Small intestine (tissue), 7 donors: ENCODE measurements at regions not wholly inside any gene's neighbourhood (a gene's known extent, or its start where the extent isn't known, plus 50 kb on each side); places are given as distances from the start of the nearest gene placed in this dataset.

Experiments
- DNase-seq, 2 donors: peaks; one replicate each; pipeline versions ENCODE4 v3.0.0 to v3.0.0-alpha.2; 2013
- FAIRE-seq: peaks from 2 replicates; lab custom pipeline; 2012; peaks lifted over from hg19 to GRCh38; lab: Jason Lieb, UNC
- H3K27ac ChIP-seq, 3 donors: one replicate each; pipeline ENCODE4 v1.5.1; 2013; ENCODE audit warnings: low read length in 2 of 3, mild to moderate bottlenecking in 2 of 3, control low read depth in 1 of 3, inconsistent platforms in 1 of 3, low read depth in 1 of 3, moderate library complexity in 1 of 3
- H3K27me3 ChIP-seq, 3 donors: one replicate each; pipeline ENCODE4 v1.6.1; 2013; ENCODE audit warnings: low read length in 3 of 3, inconsistent platforms in 1 of 3; ENCODE audit not compliant: control insufficient read depth in 3 of 3, insufficient read depth in 3 of 3
- H3K36me3 ChIP-seq, 3 donors: one replicate each; pipeline ENCODE4 v1.6.1; 2013; ENCODE audit warnings: low read length in 3 of 3, inconsistent platforms in 1 of 3, low read depth in 1 of 3, mild to moderate bottlenecking in 1 of 3, moderate library complexity in 1 of 3; ENCODE audit not compliant: control insufficient read depth in 3 of 3, insufficient read depth in 2 of 3
- H3K4me1 ChIP-seq, 3 donors: one replicate each; pipeline ENCODE4 v1.6.1; 2013; ENCODE audit warnings: low read length in 2 of 3, inconsistent platforms in 1 of 3, low read depth in 1 of 3, mild to moderate bottlenecking in 1 of 3, moderate library complexity in 1 of 3; ENCODE audit not compliant: control insufficient read depth in 3 of 3, insufficient read depth in 2 of 3
- H3K4me3 ChIP-seq, 3 donors: one replicate each; pipeline ENCODE4 v1.5.1; 2013; ENCODE audit warnings: low read length in 3 of 3, control low read depth in 1 of 3, inconsistent platforms in 1 of 3, low read depth in 1 of 3, mild to moderate bottlenecking in 1 of 3, moderate library complexity in 1 of 3
- H3K9me3 ChIP-seq, 2 donors: one replicate each; pipeline ENCODE4 v1.6.1; 2013; ENCODE audit warnings: low read depth in 1 of 2, low read length in 1 of 2; ENCODE audit not compliant: control insufficient read depth in 2 of 2, insufficient read depth in 1 of 2
- WGBS, 3 donors: extraction: QIAGEN DNeasy Blood & Tissue Kit; methylation state at CpG; one replicate each; pipeline ENCODE4 v1.1.7; 2013; 5-methylcytosine and 5-hydroxymethylcytosine counted together
- donor health status: healthy with polysubstance abuse.
- donor health status: control.
- donor health status: control.
- donor health status: Bipolar disorder and iron deficiency.
- donor health status: healthy.

DNA sequence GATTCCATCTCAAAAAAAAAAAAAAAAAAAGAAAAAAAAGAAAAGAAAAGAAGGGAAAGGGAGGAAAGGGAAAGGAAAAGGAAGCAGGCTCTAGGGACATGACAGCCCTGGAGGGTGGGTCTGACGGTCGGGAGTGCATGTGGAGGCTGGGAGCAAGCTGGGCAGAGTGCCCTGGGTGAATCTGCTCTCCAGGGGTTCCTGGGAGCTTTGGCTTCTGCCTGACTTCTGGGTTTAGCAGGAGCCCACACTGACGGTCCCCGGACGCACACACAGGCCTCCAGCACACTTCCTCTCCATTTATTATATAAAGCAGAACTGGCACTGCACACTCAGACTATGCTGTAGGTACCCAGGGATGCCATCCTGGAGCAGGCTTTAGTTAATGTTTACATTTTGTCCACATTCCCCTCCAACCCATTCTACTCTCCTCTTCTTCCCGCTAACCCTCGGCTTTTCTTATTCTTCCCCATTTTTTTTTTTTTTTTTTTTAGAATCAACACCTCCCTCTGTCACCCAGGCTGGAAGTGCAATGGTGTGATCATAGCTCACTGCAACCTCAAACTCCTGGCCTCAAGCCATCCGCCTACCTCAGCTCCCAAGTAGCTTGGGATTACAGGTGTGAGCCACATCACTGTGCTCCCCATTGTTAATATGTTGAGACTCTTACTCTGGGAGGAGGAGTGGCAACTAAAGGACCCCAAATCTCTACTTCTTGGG is 151.1 kb upstream of the SLC1A4 start:
- H3K9me3 ChIP-seq = no peaks in the 10 kb centered on the region
- no peak overlapping the region for H3K4me3 ChIP-seq
- peaks cover 0 to 9% (median 0%) of the 10 kb centered on the region in 3 donors for H3K27me3 ChIP-seq
- no peaks in the 10 kb centered on the region for H3K36me3 ChIP-seq
- DNase-seq = no peak
- 76 to 85% (median 83%) methylated on average over 8 of the region's 8 CpGs for WGBS, 3 donors
- no peaks in the 10 kb centered on the region for H3K4me1 ChIP-seq
- H3K27ac ChIP-seq = no peak overlapping the region
- no peak for FAIRE-seq

DNA sequence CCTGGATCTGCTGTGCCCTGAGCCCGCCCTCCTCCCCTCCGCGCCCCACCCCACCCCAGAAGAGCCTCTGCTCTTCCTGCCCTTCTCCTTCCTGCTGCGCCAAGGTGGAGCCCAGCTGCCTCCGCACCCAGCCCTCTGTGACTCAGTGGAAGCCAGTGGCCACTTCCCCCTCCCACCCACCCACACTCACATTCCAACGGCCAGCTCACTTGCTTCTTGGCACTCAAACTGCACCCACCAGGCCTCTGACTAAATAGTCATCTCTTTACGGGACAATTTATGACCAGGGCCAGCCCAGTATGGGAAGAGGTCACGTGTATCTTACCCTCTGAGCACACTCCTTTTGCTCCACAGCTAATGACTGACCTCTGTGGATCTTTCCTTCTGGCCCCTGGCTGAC is 150.4 kb upstream of the SLC1A4 start:
- no peaks in the 10 kb centered on the region for H3K9me3 ChIP-seq
- no peak overlapping the region for H3K4me3 ChIP-seq
- FAIRE-seq (no peak), DNase-seq (no peak)
- peaks cover 0 to 5% (median 0%) of the 10 kb centered on the region in 3 donors for H3K27me3 ChIP-seq
- no peaks in the 10 kb centered on the region for H3K4me1 ChIP-seq
- H3K36me3 ChIP-seq = no peaks in the 10 kb centered on the region
- 46 to 68% (median 60%) methylated on average over 8 of the region's 8 CpGs for WGBS, 3 donors
- no peak overlapping the region for H3K27ac ChIP-seq

DNA sequence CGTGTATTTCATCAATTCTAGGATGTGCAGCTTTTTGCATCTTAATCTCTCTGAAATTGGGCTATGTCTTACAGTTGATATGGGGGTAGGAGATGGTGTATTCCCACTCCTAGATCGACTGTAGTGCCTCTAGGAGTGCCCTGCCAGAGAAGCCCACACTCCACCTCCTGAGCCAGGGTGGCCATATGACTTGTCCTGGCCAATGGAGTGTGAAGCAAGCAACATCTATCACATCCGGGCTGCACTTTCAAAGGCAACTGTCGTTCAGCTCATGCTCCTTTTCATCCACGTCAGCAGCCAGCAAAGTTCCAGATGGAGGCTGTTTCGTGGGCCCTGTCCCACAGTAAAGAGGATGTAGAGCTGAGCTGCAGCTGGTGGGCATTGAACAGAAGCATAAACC is 149.4 kb upstream of the SLC1A4 start:
- H3K9me3 ChIP-seq = no peaks in the 10 kb centered on the region
- WGBS, 3 donors = 66 to 83% (median 73%) methylated on average over 6 of the region's 6 CpGs
- FAIRE-seq (no peak), DNase-seq (no peak)
- H3K4me1 ChIP-seq = no peaks in the 10 kb centered on the region
- H3K27ac ChIP-seq = no peak overlapping the region
- no peak overlapping the region for H3K4me3 ChIP-seq
- peaks cover 0 to 5% (median 0%) of the 10 kb centered on the region in 3 donors for H3K27me3 ChIP-seq
- H3K36me3 ChIP-seq = no peaks in the 10 kb centered on the region

DNA sequence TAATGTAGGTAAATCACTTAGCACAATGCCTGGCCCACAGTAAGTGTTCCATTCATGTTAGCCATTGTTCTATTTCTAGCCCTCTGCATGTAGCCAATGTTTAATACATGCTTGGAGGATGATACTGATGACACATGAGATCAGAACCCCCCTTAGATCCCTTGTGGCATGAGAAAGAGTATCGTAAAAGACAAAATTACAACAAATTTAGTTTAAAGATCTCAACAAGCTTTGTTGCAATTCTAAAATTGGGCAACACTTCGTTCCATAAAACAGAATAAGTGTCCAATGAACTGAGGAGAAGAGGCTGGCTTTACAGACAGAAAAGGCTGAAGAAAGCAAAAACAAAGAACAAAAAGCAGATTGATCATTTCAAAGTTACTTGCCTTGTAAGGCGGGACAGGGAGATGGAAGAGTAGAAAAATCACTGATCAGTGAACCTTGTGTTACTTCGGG is 148.7 kb upstream of the SLC1A4 start:
- Histone ChIP-seq H3K36me3 (no peaks in the 10 kb centered on the region), H3K9me3 (no peaks in the 10 kb centered on the region), H3K27me3 (peaks cover 0 to 5% (median 0%) of the 10 kb centered on the region in 3 donors), H3K4me3 (no peak overlapping the region), H3K4me1 (no peaks in the 10 kb centered on the region), H3K27ac (no peak overlapping the region)
- FAIRE-seq (no peak), DNase-seq (no peak)
- 71 to 94% (median 91%) methylated on average over 4 of the region's 4 CpGs for WGBS, 3 donors

DNA sequence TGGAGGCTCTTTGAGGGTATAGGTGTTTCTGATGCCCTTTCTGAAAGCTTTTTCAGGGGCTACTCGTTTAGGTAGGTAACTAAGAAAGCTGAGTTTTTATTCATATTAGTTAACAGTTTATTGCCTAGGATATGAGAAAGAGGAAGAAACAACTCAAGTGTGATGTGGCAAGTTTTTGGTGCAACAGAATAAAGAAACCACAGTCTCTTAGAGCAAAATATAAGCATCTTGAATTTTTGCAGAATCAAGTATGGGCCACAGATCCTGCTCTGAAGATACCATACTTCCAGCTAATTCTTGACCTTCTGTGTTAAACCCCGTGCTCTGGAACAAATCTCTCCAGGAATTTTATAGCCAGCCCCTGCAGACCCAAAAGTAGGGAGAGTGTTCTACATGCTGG is 147.7 kb upstream of the SLC1A4 start:
- H3K27me3 ChIP-seq = no peaks in the 10 kb centered on the region
- DNase-seq (no peak), FAIRE-seq (no peak)
- H3K27ac ChIP-seq = no peak overlapping the region
- no peak overlapping the region for H3K4me3 ChIP-seq
- H3K36me3 ChIP-seq = no peaks in the 10 kb centered on the region
- no peaks in the 10 kb centered on the region for H3K4me1 ChIP-seq
- WGBS, 3 donors = 40 to 60% (median 49%) methylated on average over 2 of the region's 2 CpGs
- no peaks in the 10 kb centered on the region for H3K9me3 ChIP-seq

DNA sequence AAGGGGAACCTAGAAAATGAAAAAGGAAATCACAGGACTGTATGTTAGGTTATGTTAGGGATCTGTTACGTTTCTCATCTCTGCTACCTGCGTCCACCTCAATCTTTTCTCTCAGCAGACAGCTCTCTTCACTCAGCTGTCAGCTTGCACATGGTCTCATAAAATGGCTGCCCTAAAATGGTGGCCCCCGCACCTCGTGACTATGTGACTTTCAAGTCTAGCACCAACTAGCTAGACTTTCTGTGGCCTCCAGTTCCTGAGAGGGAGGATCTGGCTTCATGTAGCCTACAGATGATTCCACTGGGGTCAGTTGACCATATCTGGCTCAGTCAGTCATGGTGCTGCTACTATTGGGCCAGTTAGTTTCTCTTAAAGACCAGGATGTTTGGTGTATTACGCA is 147.2 kb upstream of the SLC1A4 start:
- Histone ChIP-seq H3K27me3 (no peaks in the 10 kb centered on the region), H3K4me1 (no peaks in the 10 kb centered on the region), H3K27ac (no peak overlapping the region), H3K4me3 (no peak overlapping the region), H3K9me3 (no peaks in the 10 kb centered on the region), H3K36me3 (no peaks in the 10 kb centered on the region)
- FAIRE-seq (no peak), DNase-seq (no peak)
- 81 to 97% (median 95%) methylated on average over 5 of the region's 5 CpGs for WGBS, 3 donors

DNA sequence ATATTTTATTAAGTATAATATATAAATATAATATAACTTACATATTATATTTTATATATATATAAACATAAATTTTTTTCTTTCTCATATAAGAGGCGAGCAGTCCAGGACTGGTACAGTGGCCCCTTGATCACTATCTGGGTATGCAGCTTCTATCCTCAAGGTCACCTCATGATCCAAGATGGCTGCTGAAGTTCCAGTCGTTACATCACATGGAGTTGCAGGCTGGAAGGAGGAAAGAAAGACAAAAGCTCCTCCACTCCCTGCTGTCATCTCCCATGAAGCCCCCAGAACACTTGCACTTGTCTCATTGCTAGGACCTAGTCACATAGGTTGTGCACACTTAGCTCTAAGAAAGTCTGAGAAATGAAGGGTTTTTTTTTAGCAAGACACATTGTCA is 145.1 kb upstream of the SLC1A4 start:
- Histone ChIP-seq H3K27me3 (no peaks in the 10 kb centered on the region), H3K9me3 (no peaks in the 10 kb centered on the region), H3K4me1 (no peaks in the 10 kb centered on the region), H3K4me3 (no peak overlapping the region), H3K36me3 (no peaks in the 10 kb centered on the region), H3K27ac (no peak overlapping the region)
- WGBS, 3 donors = 82 to 93% (median 89%) methylated on average over 2 of the region's 2 CpGs
- no peak for DNase-seq
- no peak for FAIRE-seq

DNA sequence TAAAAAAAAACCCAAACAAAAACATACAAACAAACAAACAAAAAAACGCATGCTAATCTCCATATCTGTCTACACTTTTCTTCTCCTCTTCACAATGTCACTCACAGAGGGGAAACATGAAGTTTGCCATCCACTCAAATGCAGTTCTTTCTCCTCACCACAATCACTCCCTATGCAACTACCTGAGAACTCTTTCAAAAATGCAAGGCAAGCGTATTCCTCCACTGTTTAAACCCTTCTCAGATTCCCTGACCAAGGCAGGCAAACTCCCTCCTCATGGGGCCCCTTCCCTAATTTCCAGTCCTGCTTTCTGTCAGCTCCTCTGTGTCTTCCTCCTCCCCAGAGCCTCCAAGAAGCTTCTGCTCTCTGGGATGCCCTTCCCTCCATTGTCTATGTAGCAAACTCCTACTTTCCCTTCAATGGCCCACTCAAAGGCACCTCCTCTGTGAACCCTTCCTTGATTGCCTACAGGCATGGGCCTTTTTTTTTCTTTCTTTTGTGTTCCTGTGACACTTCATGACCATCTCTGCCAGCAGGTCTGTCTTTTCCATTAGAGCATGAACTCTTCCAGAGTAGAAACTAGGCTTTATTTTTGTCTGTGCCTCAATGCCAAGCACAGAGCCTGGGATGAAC is 143.8 kb upstream of the SLC1A4 start:
- Histone ChIP-seq H3K36me3 (no peaks in the 10 kb centered on the region), H3K4me1 (no peaks in the 10 kb centered on the region), H3K9me3 (no peaks in the 10 kb centered on the region), H3K4me3 (no peak overlapping the region), H3K27me3 (no peaks in the 10 kb centered on the region), H3K27ac (no peak overlapping the region)
- WGBS, 3 donors = 78 to 92% (median 86%) methylated on average over 2 of the region's 2 CpGs
- FAIRE-seq = no peak
- no peak for DNase-seq
